HG03060 (cell line): ENCODE measurements at regions not wholly inside any gene's neighbourhood (a gene's known extent, or its start where the extent isn't known, plus 50 kb on each side); places are given as distances from the start of the nearest gene placed in this dataset.

ENCODE experiments used
- ATAC-seq: cut with Tn5 transposase; IDR thresholded peaks from one replicate; pipeline ENCODE4 v1.9.1; 2021; ENCODE audit warnings: low read depth, moderate number of reproducible peaks; ENCODE audit not compliant: unreplicated experiment

GRCh38 chr15:39188314-39188713 is 392.6 kb upstream of the THBS1 start:
- ATAC-seq, result no peak

- ATAC-seq, result no peak
Observed at GRCh38 chr15:39188930-39189329, 391.9 kb upstream of the THBS1 start.

- no peak for ATAC-seq
Observed at GRCh38 chr15:39191871-39192291, 389.0 kb upstream of the THBS1 start.

GRCh38 chr15:39192351-39192750 is 388.5 kb upstream of the THBS1 start:
- no peak for ATAC-seq

- ATAC-seq, result no peak
Observed at GRCh38 chr15:39192979-39193560, 387.8 kb upstream of the THBS1 start.

GRCh38 chr15:39193611-39194010 is 387.3 kb upstream of the THBS1 start:
- no peak for ATAC-seq

GRCh38 chr15:39194106-39194830 is 386.6 kb upstream of the THBS1 start:
- ATAC-seq, result no peak

- no peak for ATAC-seq
Observed at GRCh38 chr15:39195961-39196486, 384.9 kb upstream of the THBS1 start.

- no peak for ATAC-seq
Observed at GRCh38 chr15:39198044-39199000, 382.6 kb upstream of the THBS1 start.

- ATAC-seq, result no peak
Observed at GRCh38 chr15:39199076-39199475, 381.8 kb upstream of the THBS1 start.

GRCh38 chr15:39200586-39200985 is 380.3 kb upstream of the THBS1 start:
- no peak for ATAC-seq

- no peak for ATAC-seq
Observed at GRCh38 chr15:39202641-39203040, 378.2 kb upstream of the THBS1 start.

GRCh38 chr15:39204031-39204430 is 376.8 kb upstream of the THBS1 start:
- ATAC-seq, result no peak

- no peak for ATAC-seq
Observed at GRCh38 chr15:39205081-39205480, 375.8 kb upstream of the THBS1 start.

GRCh38 chr15:39205506-39206371 is 375.1 kb upstream of the THBS1 start:
- ATAC-seq, result no peak

- no peak for ATAC-seq
Observed at GRCh38 chr15:39207532-39208115, 373.3 kb upstream of the THBS1 start.

- ATAC-seq, result no peak
Observed at GRCh38 chr15:39208187-39208586, 372.7 kb upstream of the THBS1 start.

- ATAC-seq, result no peak
Observed at GRCh38 chr15:39209548-39210211, 371.2 kb upstream of the THBS1 start.
